WTC11 (cell line): ENCODE measurements at regions not wholly inside any gene's neighbourhood (a gene's known extent, or its start where the extent isn't known, plus 50 kb on each side); places are given as distances from the start of the nearest gene placed in this dataset.

Source experiments
- ATAC-seq: fragments of 200-7000 bp; cut with Tn5 transposase; 2 replicates; pipeline ENCODE4 v1.10.0; 2021; ENCODE audit warnings: mild to moderate bottlenecking, moderate library complexity
- CTCF ChIA-PET: fragments of 300-600 bp; sonication (Branson Sonifier 250); formaldehyde crosslinking; loops from one replicate; lab custom pipeline; 2021; ENCODE audit warnings: antibody characterized with exemption; lab: Charles Lee
- POLR2A ChIA-PET: fragments of 350-600 bp; sonication (Branson Sonifier 250); formaldehyde crosslinking; loops from one replicate; lab custom pipeline; 2021; ENCODE audit warnings: antibody characterized with exemption; lab: Charles Lee
- DNase-seq: peaks from one replicate; pipeline ENCODE4 v3.0.0; 2021; ENCODE audit warnings: low spot score
- H3K27ac Mint-ChIP-seq: 2 replicates; pipeline ENCODE4 v1.8.0; 2021; ENCODE audit warnings: mixed read lengths
- H3K27me3 Mint-ChIP-seq: 2 replicates; pipeline ENCODE4 v1.8.0; 2021; ENCODE audit warnings: low read depth, mild to moderate bottlenecking, moderate library complexity, mixed read lengths
- H3K36me3 Mint-ChIP-seq: 2 replicates; pipeline ENCODE4 v1.8.0; 2021; ENCODE audit warnings: mixed read lengths
- H3K4me1 Mint-ChIP-seq: 2 replicates; pipeline ENCODE4 v1.8.0; 2022; ENCODE audit warnings: mixed read lengths
- H3K4me3 Mint-ChIP-seq: 2 replicates; pipeline ENCODE4 v1.8.0; 2021; ENCODE audit warnings: mild to moderate bottlenecking, moderate library complexity, mixed read lengths
- H3K9me3 Mint-ChIP-seq: 2 replicates; pipeline ENCODE4 v1.8.0; 2021; ENCODE audit warnings: mixed read lengths
- CREB1 ChIP-seq: sonication (generic); formaldehyde crosslinking; IDR thresholded peaks from 2 replicates; pipeline ENCODE4 v1.8.0; 2023; ENCODE audit warnings: mild to moderate bottlenecking, missing genetic modification reagents
- CREM ChIP-seq: sonication (generic); formaldehyde crosslinking; IDR thresholded peaks from 2 replicates; pipeline ENCODE4 v1.8.1; 2022; ENCODE audit warnings: mild to moderate bottlenecking, missing genetic modification reagents, moderate library complexity
- FOXJ3 ChIP-seq: sonication (generic); formaldehyde crosslinking; IDR thresholded peaks from 2 replicates; pipeline ENCODE4 v1.9.0; 2021; ENCODE audit warnings: missing genetic modification reagents, mild to moderate bottlenecking, borderline replicate concordance
- FOXK1 ChIP-seq: sonication (generic); formaldehyde crosslinking; IDR thresholded peaks from 2 replicates; pipeline ENCODE4 v1.8.0; 2022; ENCODE audit warnings: mild to moderate bottlenecking, moderate library complexity, missing genetic modification reagents
- GTF2I ChIP-seq: fragments of 250-450 bp; sonication (Bioruptor Pico); conservative IDR thresholded peaks from 2 replicates; pipeline ENCODE4 v1.4.0; 2021; ENCODE audit warnings: mild to moderate bottlenecking
- JUN ChIP-seq: sonication (generic); formaldehyde crosslinking; IDR thresholded peaks from 2 replicates; pipeline ENCODE4 v1.8.0; 2023; ENCODE audit warnings: mild to moderate bottlenecking, missing genetic modification reagents
- KAT7 ChIP-seq: sonication (generic); formaldehyde crosslinking; IDR thresholded peaks from 2 replicates; pipeline ENCODE4 v1.8.1; 2023; ENCODE audit warnings: missing genetic modification reagents, mild to moderate bottlenecking, borderline replicate concordance
- NFYB ChIP-seq: sonication (generic); formaldehyde crosslinking; conservative IDR thresholded peaks from 2 replicates; pipeline ENCODE4 v1.8.0; 2022; ENCODE audit warnings: low read depth, missing genetic modification reagents
- NR3C1 ChIP-seq: sonication (generic); formaldehyde crosslinking; conservative IDR thresholded peaks from 2 replicates; pipeline ENCODE4 v1.8.1; 2023; ENCODE audit warnings: low read depth, mild to moderate bottlenecking, missing genetic modification reagents
- SMAD4 ChIP-seq: sonication (generic); formaldehyde crosslinking; IDR thresholded peaks from 2 replicates; pipeline ENCODE4 v1.8.0; 2022; ENCODE audit warnings: mild to moderate bottlenecking, missing genetic modification reagents
- ZBTB21 ChIP-seq: sonication (generic); formaldehyde crosslinking; IDR thresholded peaks from 2 replicates; pipeline ENCODE4 v1.8.1; 2023; ENCODE audit warnings: mild to moderate bottlenecking, missing genetic modification reagents, borderline replicate concordance
- ZNF219 ChIP-seq: sonication (generic); formaldehyde crosslinking; IDR thresholded peaks from 2 replicates; pipeline ENCODE4 v1.8.0; 2023; ENCODE audit warnings: missing genetic modification reagents, mild to moderate bottlenecking, borderline replicate concordance
- ZNF263 ChIP-seq: sonication (generic); formaldehyde crosslinking; IDR thresholded peaks from 2 replicates; pipeline ENCODE4 v1.8.1; 2022; ENCODE audit warnings: low read depth, mild to moderate bottlenecking, moderate library complexity, missing genetic modification reagents
- ZNF423 ChIP-seq: fragments of 250-450 bp; sonication (Bioruptor Pico); IDR thresholded peaks from 2 replicates; pipeline ENCODE4 v2.1.2; 2022; ENCODE audit warnings: mild to moderate bottlenecking, moderate library complexity
- TF ChIP-seq, protein P1 (sequence below): sonication (generic); formaldehyde crosslinking; IDR thresholded peaks from 2 replicates; pipeline ENCODE4 v1.8.1; 2022; ENCODE audit warnings: mild to moderate bottlenecking, missing genetic modification reagents, moderate library complexity, borderline replicate concordance
- TF ChIP-seq, protein P2 (sequence below): sonication (generic); formaldehyde crosslinking; IDR thresholded peaks from 2 replicates; pipeline ENCODE4 v1.8.1; 2023; ENCODE audit warnings: mild to moderate bottlenecking, missing genetic modification reagents
- TF ChIP-seq, protein P3 (sequence below): sonication (generic); formaldehyde crosslinking; IDR thresholded peaks from 2 replicates; pipeline ENCODE4 v1.8.1; 2022; ENCODE audit warnings: low read depth, missing genetic modification reagents, borderline replicate concordance
- TF ChIP-seq, protein P4 (sequence below): sonication (generic); formaldehyde crosslinking; IDR thresholded peaks from 2 replicates; pipeline ENCODE4 v1.8.0; 2022; ENCODE audit warnings: mild to moderate bottlenecking, missing genetic modification reagents
- TF ChIP-seq, protein P5 (sequence below): sonication (generic); formaldehyde crosslinking; conservative IDR thresholded peaks from 2 replicates; pipeline ENCODE4 v1.8.1; 2023; ENCODE audit warnings: mild to moderate bottlenecking, low read depth, missing genetic modification reagents, moderate library complexity
- TF ChIP-seq, protein P6 (sequence below): sonication (generic); formaldehyde crosslinking; IDR thresholded peaks from 2 replicates; pipeline ENCODE4 v1.8.0; 2022; ENCODE audit warnings: mild to moderate bottlenecking, missing genetic modification reagents
- TF ChIP-seq, protein P7 (sequence below): fragments of 200-600 bp; IDR thresholded peaks from 2 replicates; pipeline ENCODE4 v1.8.0; 2022; ENCODE audit warnings: antibody characterized with exemption

DNA sequence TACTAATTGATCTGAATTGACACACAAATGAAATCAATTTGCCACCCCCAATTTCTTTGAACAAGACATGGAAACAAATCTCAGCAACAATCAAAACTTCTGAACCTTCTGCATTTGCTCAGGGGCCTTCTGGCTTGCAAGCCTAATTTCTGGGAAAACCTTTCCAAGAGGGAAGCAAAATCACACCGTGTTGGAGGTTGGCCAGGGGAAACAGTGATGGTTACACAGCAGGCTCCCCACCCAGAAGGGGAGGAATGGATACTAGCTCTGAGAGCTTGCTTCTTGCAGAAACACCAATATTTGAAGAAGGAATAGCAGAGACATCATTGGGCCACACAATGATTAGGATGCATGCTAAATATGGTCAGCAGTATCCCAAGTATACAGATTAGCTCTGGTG is 488.6 kb upstream of the TRPC7 start:
- Mint-ChIP-seq H3K4me1 (no peaks in the 10 kb centered on the region), H3K27ac (no peak overlapping the region), H3K9me3 (peaks cover 35% of the 10 kb centered on the region)
- CTCF ChIA-PET, result no interaction called here
- no peak for DNase-seq
- TF ChIP-seq, protein P1, sequence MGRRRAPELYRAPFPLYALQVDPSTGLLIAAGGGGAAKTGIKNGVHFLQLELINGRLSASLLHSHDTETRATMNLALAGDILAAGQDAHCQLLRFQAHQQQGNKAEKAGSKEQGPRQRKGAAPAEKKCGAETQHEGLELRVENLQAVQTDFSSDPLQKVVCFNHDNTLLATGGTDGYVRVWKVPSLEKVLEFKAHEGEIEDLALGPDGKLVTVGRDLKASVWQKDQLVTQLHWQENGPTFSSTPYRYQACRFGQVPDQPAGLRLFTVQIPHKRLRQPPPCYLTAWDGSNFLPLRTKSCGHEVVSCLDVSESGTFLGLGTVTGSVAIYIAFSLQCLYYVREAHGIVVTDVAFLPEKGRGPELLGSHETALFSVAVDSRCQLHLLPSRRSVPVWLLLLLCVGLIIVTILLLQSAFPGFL (CRISPR knock-in tag), result no peak
- TF ChIP-seq, all 79 proteins: peak for 0
- Mint-ChIP-seq H3K4me3 (no peak overlapping the region), H3K27me3 (peaks cover 4% of the 10 kb centered on the region; the same call in 1 of the 2 replicates), H3K36me3 (0 out of 2 replicates have a peak, but pooled peaks cover 3% of the 10 kb centered on the region)
- POLR2A ChIA-PET, result no interaction called here
- no peak for ATAC-seq

DNA sequence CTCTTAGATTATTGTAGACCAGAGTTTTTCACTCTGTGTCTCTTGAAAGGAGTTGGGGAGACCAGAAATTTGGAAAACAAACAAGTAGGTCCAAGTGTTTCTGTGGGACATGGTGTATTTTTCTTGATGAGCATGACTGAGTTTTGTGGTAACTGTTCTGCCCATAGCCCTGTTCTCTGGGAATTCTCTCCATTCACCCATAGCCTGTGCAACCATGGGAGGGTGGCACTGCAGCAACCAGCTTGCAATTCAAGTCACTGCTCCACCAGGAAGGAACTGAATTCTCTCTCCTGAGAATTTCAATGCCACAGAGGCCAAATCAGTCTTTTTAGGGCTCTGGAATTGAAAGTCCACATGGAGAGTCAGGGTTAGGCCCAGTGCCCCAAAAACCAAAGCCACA is 475.3 kb upstream of the TRPC7 start:
- no peak overlapping the region for H3K4me3 Mint-ChIP-seq
- CTCF ChIA-PET, result no interaction called here
- TF ChIP-seq, protein P2, sequence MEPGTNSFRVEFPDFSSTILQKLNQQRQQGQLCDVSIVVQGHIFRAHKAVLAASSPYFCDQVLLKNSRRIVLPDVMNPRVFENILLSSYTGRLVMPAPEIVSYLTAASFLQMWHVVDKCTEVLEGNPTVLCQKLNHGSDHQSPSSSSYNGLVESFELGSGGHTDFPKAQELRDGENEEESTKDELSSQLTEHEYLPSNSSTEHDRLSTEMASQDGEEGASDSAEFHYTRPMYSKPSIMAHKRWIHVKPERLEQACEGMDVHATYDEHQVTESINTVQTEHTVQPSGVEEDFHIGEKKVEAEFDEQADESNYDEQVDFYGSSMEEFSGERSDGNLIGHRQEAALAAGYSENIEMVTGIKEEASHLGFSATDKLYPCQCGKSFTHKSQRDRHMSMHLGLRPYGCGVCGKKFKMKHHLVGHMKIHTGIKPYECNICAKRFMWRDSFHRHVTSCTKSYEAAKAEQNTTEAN (CRISPR knock-in tag), result no peak
- TF ChIP-seq CREB1 (no peak), ZNF263 (CRISPR knock-in tag) (no peak), CREM (no peak), FOXJ3 (CRISPR knock-in tag) (no peak), SMAD4 (no peak), GTF2I (no peak), KAT7 (CRISPR knock-in tag) (no peak), ZBTB21 (no peak), NR3C1 (no peak), NFYB (no peak), ZNF219 (no peak), FOXK1 (CRISPR knock-in tag) (no peak), JUN (CRISPR knock-in tag) (no peak), ZNF423 (CRISPR knock-in tag) (no peak)
- TF ChIP-seq, protein P3, sequence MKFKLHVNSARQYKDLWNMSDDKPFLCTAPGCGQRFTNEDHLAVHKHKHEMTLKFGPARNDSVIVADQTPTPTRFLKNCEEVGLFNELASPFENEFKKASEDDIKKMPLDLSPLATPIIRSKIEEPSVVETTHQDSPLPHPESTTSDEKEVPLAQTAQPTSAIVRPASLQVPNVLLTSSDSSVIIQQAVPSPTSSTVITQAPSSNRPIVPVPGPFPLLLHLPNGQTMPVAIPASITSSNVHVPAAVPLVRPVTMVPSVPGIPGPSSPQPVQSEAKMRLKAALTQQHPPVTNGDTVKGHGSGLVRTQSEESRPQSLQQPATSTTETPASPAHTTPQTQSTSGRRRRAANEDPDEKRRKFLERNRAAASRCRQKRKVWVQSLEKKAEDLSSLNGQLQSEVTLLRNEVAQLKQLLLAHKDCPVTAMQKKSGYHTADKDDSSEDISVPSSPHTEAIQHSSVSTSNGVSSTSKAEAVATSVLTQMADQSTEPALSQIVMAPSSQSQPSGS (CRISPR knock-in tag), result no peak
- TF ChIP-seq, protein P4, sequence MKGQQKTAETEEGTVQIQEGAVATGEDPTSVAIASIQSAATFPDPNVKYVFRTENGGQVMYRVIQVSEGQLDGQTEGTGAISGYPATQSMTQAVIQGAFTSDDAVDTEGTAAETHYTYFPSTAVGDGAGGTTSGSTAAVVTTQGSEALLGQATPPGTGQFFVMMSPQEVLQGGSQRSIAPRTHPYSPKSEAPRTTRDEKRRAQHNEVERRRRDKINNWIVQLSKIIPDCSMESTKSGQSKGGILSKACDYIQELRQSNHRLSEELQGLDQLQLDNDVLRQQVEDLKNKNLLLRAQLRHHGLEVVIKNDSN, result no peak
- TF ChIP-seq, protein P5, sequence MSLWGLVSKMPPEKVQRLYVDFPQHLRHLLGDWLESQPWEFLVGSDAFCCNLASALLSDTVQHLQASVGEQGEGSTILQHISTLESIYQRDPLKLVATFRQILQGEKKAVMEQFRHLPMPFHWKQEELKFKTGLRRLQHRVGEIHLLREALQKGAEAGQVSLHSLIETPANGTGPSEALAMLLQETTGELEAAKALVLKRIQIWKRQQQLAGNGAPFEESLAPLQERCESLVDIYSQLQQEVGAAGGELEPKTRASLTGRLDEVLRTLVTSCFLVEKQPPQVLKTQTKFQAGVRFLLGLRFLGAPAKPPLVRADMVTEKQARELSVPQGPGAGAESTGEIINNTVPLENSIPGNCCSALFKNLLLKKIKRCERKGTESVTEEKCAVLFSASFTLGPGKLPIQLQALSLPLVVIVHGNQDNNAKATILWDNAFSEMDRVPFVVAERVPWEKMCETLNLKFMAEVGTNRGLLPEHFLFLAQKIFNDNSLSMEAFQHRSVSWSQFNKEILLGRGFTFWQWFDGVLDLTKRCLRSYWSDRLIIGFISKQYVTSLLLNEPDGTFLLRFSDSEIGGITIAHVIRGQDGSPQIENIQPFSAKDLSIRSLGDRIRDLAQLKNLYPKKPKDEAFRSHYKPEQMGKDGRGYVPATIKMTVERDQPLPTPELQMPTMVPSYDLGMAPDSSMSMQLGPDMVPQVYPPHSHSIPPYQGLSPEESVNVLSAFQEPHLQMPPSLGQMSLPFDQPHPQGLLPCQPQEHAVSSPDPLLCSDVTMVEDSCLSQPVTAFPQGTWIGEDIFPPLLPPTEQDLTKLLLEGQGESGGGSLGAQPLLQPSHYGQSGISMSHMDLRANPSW (CRISPR knock-in tag), result no peak
- TF ChIP-seq, protein P6, sequence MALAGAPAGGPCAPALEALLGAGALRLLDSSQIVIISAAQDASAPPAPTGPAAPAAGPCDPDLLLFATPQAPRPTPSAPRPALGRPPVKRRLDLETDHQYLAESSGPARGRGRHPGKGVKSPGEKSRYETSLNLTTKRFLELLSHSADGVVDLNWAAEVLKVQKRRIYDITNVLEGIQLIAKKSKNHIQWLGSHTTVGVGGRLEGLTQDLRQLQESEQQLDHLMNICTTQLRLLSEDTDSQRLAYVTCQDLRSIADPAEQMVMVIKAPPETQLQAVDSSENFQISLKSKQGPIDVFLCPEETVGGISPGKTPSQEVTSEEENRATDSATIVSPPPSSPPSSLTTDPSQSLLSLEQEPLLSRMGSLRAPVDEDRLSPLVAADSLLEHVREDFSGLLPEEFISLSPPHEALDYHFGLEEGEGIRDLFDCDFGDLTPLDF (CRISPR knock-in tag), result no peak
- TF ChIP-seq, protein P7, sequence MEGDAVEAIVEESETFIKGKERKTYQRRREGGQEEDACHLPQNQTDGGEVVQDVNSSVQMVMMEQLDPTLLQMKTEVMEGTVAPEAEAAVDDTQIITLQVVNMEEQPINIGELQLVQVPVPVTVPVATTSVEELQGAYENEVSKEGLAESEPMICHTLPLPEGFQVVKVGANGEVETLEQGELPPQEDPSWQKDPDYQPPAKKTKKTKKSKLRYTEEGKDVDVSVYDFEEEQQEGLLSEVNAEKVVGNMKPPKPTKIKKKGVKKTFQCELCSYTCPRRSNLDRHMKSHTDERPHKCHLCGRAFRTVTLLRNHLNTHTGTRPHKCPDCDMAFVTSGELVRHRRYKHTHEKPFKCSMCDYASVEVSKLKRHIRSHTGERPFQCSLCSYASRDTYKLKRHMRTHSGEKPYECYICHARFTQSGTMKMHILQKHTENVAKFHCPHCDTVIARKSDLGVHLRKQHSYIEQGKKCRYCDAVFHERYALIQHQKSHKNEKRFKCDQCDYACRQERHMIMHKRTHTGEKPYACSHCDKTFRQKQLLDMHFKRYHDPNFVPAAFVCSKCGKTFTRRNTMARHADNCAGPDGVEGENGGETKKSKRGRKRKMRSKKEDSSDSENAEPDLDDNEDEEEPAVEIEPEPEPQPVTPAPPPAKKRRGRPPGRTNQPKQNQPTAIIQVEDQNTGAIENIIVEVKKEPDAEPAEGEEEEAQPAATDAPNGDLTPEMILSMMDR, result no peak
- H3K9me3 Mint-ChIP-seq, result no peaks in the 10 kb centered on the region
- no peak for ATAC-seq
- no peaks in the 10 kb centered on the region for H3K36me3 Mint-ChIP-seq
- POLR2A ChIA-PET, result no interaction called here
- no peaks in the 10 kb centered on the region for H3K4me1 Mint-ChIP-seq
- DNase-seq, result no peak
- H3K27me3 Mint-ChIP-seq, result peaks cover 3% of the 10 kb centered on the region; the same call in 1 of the 2 replicates
- H3K27ac Mint-ChIP-seq, result no peak overlapping the region
